GM19455 (cell line): ENCODE measurements at regions not wholly inside any gene's neighbourhood (a gene's known extent, or its start where the extent isn't known, plus 50 kb on each side); places are given as distances from the start of the nearest gene placed in this dataset.

ENCODE experiments used
- ATAC-seq: cut with Tn5 transposase; IDR thresholded peaks from one replicate; pipeline ENCODE4 v1.9.1; 2021; ENCODE audit not compliant: unreplicated experiment

DNA sequence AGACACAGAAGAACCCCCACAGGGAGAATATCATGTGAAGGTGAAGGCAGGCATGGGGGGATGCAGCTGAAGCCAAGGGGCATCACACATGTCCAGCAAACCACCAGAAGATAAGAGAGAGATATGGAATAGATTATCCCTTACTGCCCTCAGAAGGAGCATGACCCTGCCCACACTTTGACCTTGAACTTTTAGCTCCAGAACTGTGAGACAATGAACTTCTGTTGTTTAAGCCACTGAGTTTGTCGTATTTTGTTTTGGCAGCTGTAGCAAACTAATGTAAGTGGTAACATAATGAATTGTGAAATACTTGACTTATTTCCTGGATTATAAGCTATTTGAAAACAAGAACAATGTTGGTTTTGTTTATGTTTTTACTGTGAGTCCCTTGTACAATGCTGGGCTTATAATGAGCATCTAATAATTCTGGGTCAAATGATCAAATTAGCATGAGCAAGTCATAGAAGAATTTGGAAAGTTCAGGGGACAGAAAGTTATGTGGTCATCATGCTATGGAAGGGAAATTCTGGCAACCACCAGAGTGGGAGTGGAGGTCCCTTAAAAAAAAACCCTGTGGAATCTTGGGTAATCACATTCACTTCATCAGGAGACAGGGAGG lies 541.0 kb upstream of the KLHL29 start:
- no peak for ATAC-seq

DNA sequence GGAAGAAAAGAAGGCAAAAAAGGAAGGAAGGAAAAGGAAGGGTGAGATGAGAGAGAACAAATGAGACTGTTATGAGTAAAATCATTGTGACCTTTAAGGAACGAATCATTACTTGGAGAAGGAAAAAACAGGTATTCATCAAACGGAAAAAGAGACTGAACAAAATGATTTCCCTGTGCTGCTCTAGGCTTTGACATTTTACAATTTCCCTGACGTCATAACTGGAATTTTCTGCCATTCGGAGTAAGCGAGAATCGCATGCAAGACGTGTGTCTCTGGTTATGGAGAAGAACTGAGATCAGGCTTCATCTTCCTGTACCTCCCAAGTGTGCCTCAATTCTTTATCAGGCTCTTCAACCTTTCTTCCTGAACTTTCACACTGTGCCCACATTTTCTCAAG lies 534.7 kb upstream of the KLHL29 start:
- no peak for ATAC-seq

DNA sequence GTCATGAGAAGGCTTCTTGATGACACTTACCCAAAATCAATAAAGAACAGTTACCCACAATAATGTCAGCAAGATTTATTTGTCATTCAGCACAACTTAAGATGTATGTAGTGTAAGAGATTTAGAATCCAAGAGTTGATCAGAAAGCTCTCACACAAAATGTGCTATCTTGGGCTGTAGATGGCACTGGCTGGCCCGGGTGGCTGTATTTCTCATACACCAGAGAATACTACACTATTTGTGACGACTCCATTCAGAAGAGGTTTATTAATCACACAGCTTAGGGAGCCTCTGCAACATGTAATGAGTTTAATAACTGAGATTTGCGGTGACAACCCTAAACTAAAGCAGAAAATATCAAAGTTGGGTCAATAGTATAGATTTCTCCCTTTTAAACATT lies 530.4 kb upstream of the KLHL29 start:
- no peak for ATAC-seq

DNA sequence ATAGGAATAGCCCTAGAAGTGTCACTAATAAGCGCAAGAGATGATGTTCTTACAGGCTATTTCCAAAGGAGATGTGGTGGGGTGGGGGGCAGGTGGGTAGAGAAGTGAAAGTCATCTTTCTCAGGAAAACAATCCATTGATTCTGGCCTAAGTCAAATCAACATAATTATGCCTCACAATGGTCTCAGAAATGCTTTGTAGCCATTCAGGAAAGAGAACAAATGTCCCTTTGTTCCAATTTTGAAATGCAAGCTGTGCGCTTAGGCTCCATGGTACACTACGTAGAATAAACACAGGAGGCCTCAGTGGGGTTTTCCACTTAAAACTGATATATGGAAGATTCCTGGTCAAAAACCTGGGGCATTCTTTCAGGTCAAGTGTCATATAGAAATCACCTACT lies 529.9 kb upstream of the KLHL29 start:
- no peak for ATAC-seq

DNA sequence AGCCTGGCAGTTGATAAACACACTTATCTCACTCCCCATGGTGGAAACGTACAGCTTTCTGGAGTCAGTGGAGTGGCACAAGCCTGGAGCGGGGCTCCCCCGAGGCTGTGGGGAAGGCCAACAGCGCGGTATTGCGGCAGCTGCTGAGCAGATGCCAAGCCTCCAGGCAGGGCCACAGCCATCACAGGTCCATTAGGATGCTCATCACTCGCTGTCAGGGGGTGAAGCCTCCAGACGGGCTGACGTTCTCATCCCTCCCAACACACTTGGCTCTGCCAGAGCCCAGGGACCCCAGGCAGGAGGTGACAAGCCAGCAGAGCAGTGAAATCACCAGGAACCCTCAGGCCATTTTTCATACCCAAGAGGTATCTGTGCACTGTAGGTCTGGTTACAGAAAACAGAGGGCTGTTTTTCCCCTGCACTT lies 529.2 kb upstream of the KLHL29 start:
- no peak for ATAC-seq

- ATAC-seq, result no peak
These were observed 517.0 kb upstream of the KLHL29 start for GRCh38 chr2:22867973-22868372.

DNA sequence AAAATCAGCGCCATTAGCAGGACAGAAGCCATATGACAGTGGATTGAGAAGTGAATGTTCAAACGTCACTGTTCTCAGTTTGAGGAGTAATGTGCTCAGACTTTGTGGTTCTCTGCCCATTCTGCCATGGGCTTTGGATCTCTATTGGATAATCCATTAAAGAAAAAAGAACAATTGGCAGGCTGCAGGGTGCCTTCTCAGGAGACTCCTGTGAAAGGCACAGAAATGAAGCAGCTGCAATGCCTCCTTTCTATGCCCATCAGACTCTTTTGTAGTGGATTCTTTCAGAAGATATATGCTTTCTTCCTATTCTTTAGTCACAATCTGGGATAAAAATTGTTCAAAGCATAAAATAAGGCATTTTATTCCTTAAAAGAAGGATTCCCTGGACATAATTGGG lies 506.9 kb upstream of the KLHL29 start:
- ATAC-seq, result no peak

GRCh38 chr2:22879009-22879863 lies 505.7 kb upstream of the KLHL29 start:
- ATAC-seq, result no peak

DNA sequence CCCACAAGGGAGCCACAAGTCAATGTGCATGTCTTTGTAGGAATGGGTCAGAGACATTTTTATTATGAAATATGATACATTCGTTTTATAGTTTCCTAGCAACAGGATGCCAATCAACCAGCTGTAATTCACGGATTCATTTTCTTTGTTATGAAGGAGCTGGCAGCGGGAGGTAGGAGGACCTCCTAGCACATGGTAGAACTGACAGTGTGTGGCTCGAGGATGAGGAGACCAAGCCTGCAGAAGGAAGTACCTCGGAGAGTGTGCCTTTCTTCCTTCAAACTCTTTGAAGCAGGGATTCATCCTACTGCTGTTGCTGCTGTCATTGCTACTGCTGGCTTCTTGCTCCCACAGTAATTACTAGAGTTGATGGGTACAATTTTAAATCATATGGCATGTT lies 504.8 kb upstream of the KLHL29 start:
- ATAC-seq, result no peak

GRCh38 chr2:22882011-22882410 lies 503.0 kb upstream of the KLHL29 start:
- no peak for ATAC-seq

DNA sequence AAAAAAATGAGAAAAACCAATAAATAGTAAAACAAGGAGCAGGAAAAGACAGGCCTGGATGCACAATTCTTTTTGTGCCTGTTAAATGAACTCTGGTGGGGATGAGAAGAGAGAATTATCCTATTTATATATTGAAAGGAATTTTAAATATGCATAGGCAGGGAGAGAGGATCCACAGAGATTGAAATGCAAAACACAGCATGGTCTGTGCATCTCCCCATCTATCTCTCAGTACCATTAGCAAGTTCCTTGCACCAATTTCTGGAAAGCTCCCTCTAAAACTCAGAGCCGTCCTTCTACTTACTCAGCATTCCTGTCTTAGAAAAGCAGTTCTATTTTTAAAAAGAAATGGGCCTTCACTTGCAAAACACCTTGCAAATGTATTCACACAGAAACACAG lies 502.3 kb upstream of the KLHL29 start:
- ATAC-seq, result no peak

DNA sequence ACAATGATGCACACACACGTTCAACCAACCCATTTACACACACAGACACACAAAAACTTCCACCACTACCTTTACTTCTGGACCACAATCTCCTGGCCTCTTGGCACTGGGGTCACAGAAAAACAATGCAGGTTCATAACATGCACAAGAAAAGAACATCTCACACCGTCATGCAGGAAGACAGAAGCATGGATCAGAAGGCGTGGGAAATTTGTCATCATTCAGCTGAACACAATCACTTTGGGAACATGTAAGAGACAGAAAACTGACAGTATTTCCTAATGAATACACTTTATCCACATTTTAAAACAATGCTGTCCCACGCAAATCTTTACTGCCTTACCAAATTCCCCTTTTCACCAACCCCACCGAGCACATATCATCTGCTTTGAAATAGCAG lies 501.9 kb upstream of the KLHL29 start:
- ATAC-seq, result no peak

- no peak for ATAC-seq
These were observed 499.7 kb upstream of the KLHL29 start for GRCh38 chr2:22885245-22885644.

DNA sequence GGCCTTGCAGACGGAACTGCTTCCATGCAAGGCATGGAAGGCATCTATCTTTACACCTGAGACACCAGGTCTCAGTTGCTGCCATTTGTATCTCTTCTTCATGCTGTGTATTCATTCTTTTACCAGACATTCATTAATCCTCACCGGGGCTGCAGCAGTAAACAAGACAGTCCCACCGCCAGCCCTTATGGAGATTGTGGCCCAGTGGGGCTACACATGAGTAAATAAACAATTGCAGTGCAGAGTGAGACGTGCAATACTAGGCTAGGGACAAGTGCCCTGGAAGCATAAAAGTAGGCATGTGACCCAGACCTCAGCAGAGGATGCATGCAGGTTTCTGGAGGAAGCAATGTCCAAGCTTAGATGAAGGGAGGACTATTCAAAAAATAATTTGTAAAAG lies 497.6 kb upstream of the KLHL29 start:
- no peak for ATAC-seq

DNA sequence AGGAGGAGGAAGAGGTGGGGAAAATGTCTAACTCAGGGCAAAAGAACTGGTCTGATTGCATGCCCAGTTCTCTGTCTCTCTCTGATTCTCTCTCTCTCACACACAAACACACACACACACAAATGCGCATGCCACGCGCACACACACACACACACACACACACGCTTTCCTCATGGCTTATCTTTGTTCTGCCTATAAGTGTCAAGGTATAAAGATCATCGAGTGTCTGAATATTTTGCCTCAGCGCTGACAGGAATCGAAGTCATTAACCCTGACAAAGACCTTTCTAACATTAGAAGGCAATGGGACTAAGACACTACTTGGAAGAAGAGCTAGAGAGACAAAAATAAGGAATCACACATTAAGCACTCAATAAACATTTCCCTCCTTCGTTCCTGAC lies 497.1 kb upstream of the KLHL29 start:
- ATAC-seq, result no peak

DNA sequence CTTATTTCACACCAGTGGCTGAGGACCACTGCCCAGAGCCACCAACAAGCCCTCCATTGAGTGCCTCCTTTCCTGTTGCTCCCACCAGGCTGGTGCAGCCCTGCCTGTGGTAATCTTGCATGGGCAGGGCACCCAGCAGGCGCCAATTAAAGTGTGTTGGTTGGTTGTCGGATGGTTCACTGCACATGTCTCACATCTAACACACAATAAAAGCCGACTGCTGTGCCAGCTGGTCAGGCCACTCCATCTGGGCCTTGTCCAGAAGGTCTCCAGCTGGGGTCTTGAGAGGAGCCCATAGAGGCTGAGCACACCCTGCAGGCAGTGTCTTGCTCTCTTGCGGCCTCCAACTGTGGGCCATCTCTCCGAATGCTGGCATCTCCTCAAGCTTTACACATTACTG lies 494.8 kb upstream of the KLHL29 start:
- ATAC-seq, result no peak

DNA sequence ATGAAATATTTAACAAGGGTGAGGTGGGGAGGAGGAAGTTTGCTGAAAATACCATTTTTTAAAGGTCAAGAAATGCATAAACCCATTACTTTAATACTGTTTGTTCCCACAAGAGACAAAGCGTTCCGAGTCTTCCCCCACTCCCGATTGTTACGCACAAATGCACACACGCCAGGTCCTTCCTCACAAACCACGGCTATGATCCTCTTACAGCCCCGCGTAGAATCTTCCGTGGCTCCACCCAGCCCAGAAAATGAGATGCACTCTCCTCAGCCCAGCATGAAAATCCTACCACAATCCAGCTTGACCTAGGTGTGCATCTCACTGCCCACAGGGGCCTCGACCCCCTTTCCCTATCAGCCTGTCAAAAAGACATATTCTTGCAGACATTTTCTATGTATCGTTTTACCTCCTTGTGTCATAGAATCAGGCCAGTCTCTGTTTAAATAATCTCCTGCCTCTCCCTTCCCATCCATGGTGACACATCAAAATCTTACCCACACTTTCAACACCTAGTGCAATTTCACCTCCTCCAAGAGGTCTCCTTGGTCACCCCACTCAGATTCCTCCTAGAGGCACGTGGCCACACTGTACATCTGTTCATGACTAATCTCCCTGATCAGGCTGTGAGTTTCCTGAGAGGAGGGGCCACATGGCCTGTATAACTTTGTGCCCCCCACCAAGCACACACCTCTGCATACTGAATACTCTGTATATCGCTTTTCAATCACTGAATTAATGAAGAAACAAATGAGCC lies 491.0 kb upstream of the KLHL29 start:
- no peak for ATAC-seq

DNA sequence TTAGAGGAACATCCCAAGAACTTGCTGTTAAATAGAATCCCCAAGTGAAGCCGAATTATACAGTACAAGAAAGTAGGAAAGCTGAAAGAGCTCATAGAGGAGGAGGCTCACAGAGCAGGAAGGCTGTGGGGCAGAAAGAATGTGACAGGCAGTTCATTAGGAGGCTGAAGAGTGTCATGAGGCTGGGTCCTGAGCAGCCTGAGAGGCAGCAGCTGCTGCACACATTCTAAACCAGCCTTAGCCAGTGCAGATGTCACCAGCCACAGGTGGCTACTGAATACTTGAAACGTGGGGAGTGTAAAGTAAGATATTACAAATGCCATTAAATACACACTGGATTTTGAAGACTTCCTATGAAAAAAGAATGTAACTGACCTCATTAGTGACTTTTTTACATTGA lies 490.2 kb upstream of the KLHL29 start:
- no peak for ATAC-seq

DNA sequence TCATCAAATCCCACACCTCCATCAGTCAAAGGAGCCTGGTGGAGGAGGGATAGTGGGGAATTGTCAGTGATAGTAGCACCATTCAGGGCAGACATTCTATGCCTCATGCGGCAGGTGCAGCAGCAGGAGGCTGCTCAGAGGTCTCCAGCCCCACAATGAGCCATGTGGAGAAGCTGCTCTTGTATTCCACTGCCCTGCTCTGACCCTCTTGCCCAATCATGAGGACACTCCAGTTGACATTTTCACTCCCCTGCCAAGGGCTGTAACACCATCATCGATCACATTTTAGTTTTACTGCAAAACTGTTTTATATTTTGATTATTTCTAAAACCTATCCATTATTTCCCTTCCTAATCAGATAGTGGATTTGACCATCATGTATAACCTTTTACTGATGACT lies 487.6 kb upstream of the KLHL29 start:
- no peak for ATAC-seq

GRCh38 chr2:22900674-22901073 lies 484.3 kb upstream of the KLHL29 start:
- ATAC-seq, result no peak

DNA sequence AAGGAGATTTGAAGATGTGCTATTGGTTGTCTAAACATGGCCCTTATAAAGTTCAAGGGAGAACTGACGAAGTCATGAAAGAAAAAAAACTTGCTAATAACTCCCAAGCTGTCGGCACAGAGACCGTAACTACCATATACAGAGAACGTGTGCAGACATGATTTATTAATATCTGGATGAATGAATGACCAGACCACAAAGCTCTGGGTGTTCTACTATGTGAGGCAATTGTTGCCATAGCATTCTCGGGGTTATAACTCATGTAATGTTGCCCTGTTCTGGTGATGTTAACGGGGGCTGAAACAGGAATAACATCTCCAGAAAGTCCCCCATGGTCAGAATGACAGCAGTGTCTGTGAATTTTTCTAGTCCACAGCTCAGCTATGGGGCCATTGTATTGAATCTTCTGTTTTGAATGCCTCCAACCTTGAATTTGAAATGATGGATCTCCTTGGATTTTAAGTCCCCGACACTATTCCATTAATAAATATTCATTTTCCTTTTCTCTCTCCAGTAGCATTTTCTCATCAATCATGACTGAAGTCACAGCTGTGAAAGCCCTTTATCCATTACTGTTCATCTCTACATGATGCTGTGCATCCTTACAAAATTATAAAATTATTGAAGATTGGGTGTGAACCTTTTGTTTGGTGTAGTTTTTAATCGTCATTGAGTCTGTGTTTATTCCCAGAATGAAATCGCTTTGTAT lies 483.4 kb upstream of the KLHL29 start:
- no peak for ATAC-seq
